GM12878 (cell line): ENCODE measurements at regions not wholly inside any gene's neighbourhood (a gene's known extent, or its start where the extent isn't known, plus 50 kb on each side); places are given as distances from the start of the nearest gene placed in this dataset.

ENCODE experiments used
- ASH2L ChIP-seq: fragments of 300-600, 200-600 bp; sonication (generic); IDR thresholded peaks from 2 replicates; pipeline ENCODE4 v1.6.1; 2017; ENCODE audit warnings: low read depth, mild to moderate bottlenecking, borderline replicate concordance
- ATF7 ChIP-seq: fragments of 450-650 bp; IDR thresholded peaks from 2 replicates; pipeline ENCODE4 v1.6.1; 2016; ENCODE audit warnings: low read depth, mild to moderate bottlenecking
- BHLHE40 ChIP-seq, 2 experiments: fragments of 450-650 bp in 1 of 2; IDR thresholded peaks; 2 replicates each; pipeline ENCODE4 v1.6.1; 2011 to 2017; ENCODE audit warnings: low read depth in 2 of 2, borderline replicate concordance in 1 of 2, improper control_type of control experiment in 1 of 2, low read length in 1 of 2, mild to moderate bottlenecking in 1 of 2
- BMI1 ChIP-seq: fragments of 450-650 bp; IDR thresholded peaks from 2 replicates; pipeline ENCODE4 v1.6.1; 2016; ENCODE audit warnings: mild to moderate bottlenecking, moderate library complexity, borderline replicate concordance
- BRCA1 ChIP-seq: IDR thresholded peaks from 2 replicates; pipeline ENCODE4 v1.6.1; 2011; ENCODE audit warnings: low read depth, low read length, improper control_type of control experiment
- CEBPB ChIP-seq, 2 experiments: fragments of 150-350 bp in 1 of 2; IDR thresholded peaks; 2 replicates each; pipeline ENCODE4 v1.6.1; 2012 to 2014; ENCODE audit warnings: low read depth in 2 of 2, low read length in 2 of 2, borderline replicate concordance in 1 of 2, inconsistent platforms in 1 of 2
- FOXM1 ChIP-seq: IDR thresholded peaks from 2 replicates; pipeline ENCODE4 v1.6.1; 2012; ENCODE audit warnings: low read depth, mild to moderate bottlenecking, inconsistent platforms, low read length, moderate library complexity
- GABPA ChIP-seq: IDR thresholded peaks from 2 replicates; pipeline ENCODE4 v1.6.1; 2014; ENCODE audit warnings: antibody characterized with exemption, low read depth, mild to moderate bottlenecking, inconsistent platforms
- HDAC2 ChIP-seq: fragments of 200-600 bp; sonication (generic); IDR thresholded peaks from 2 replicates; pipeline ENCODE4 v1.6.1; 2017
- IKZF2 ChIP-seq, 2 experiments: fragments of 450-650 bp; IDR thresholded peaks; 2 replicates each; pipeline ENCODE4 v1.6.1; 2017; ENCODE audit warnings: mild to moderate bottlenecking in 2 of 2, moderate library complexity in 2 of 2
- MEF2A ChIP-seq: IDR thresholded peaks from 2 replicates; pipeline ENCODE4 v1.6.1; 2011; ENCODE audit warnings: low read depth, mild to moderate bottlenecking, low read length, moderate library complexity; ENCODE audit not compliant: insufficient read depth
- MTA3 ChIP-seq: IDR thresholded peaks from 2 replicates; pipeline ENCODE4 v1.6.1; 2012; ENCODE audit warnings: low read length, inconsistent platforms, borderline replicate concordance
- MXI1 ChIP-seq: fragments of 150-350 bp; IDR thresholded peaks from 2 replicates; pipeline ENCODE4 v1.6.1; 2011; ENCODE audit warnings: low read depth, mild to moderate bottlenecking, inconsistent platforms, low read length, improper control_type of control experiment
- MYB ChIP-seq: fragments of 150-350 bp; IDR thresholded peaks from 2 replicates; pipeline ENCODE4 v1.6.1; 2014; ENCODE audit warnings: mild to moderate bottlenecking, low read depth, low read length, borderline replicate concordance
- NBN ChIP-seq: fragments of 450-650 bp; IDR thresholded peaks from 2 replicates; pipeline ENCODE4 v1.6.1; 2016
- NFIC ChIP-seq: IDR thresholded peaks from 2 replicates; pipeline ENCODE4 v1.6.1; 2012; ENCODE audit warnings: low read depth, mild to moderate bottlenecking, inconsistent platforms, low read length, moderate library complexity
- NR2F1 ChIP-seq: fragments of 450-650 bp; conservative IDR thresholded peaks from 2 replicates; pipeline ENCODE4 v1.6.1; 2017; ENCODE audit warnings: mild to moderate bottlenecking
- PAX8 ChIP-seq: fragments of 450-650 bp; IDR thresholded peaks from 2 replicates; pipeline ENCODE4 v1.6.1; 2017; ENCODE audit warnings: mild to moderate bottlenecking, moderate library complexity
- RB1 ChIP-seq: fragments of 450-650 bp; formaldehyde crosslinking; IDR thresholded peaks from 2 replicates; pipeline ENCODE4 v1.6.1; 2017; ENCODE audit warnings: mild to moderate bottlenecking, borderline replicate concordance
- RBBP5 ChIP-seq: fragments of 200-600 bp; sonication (generic); conservative IDR thresholded peaks from 2 replicates; pipeline ENCODE4 v1.6.1; 2016
- ZNF207 ChIP-seq: fragments of 450-650 bp; IDR thresholded peaks from 2 replicates; pipeline ENCODE4 v1.6.1; 2014; ENCODE audit warnings: antibody characterized with exemption, mild to moderate bottlenecking, borderline replicate concordance
- ZNF217 ChIP-seq: fragments of 450-650 bp; IDR thresholded peaks from 2 replicates; pipeline ENCODE4 v1.6.1; 2017; ENCODE audit warnings: antibody characterized with exemption, mild to moderate bottlenecking
- ZNF24 ChIP-seq: fragments of 450-650 bp; IDR thresholded peaks from 2 replicates; pipeline ENCODE4 v1.6.1; 2017; ENCODE audit warnings: antibody characterized with exemption, mild to moderate bottlenecking
- ZNF384 ChIP-seq: IDR thresholded peaks from 2 replicates; pipeline ENCODE4 v1.6.1; 2012; ENCODE audit warnings: low read depth, mild to moderate bottlenecking, low read length, improper control_type of control experiment, borderline replicate concordance
- TF ChIP-seq, protein P1 (sequence below): fragments of 150-350 bp; IDR thresholded peaks from 2 replicates; pipeline ENCODE4 v1.6.1; 2014; ENCODE audit warnings: mild to moderate bottlenecking, low read depth, low read length
- TF ChIP-seq, protein P2 (sequence below): IDR thresholded peaks from 2 replicates; pipeline ENCODE4 v1.6.1; 2012; ENCODE audit warnings: low read length, inconsistent platforms
- TF ChIP-seq, protein P3 (sequence below): fragments of 450-650 bp; IDR thresholded peaks from 2 replicates; pipeline ENCODE4 v1.6.1; 2016; ENCODE audit warnings: mild to moderate bottlenecking
- TF ChIP-seq, protein P4 (sequence below): IDR thresholded peaks from 2 replicates; pipeline ENCODE4 v1.6.1; 2011; ENCODE audit warnings: borderline replicate concordance, low read depth, mild to moderate bottlenecking, moderate library complexity, mixed read lengths, low read length; ENCODE audit not compliant: insufficient read depth; ENCODE audit errors: extremely low read length

DNA sequence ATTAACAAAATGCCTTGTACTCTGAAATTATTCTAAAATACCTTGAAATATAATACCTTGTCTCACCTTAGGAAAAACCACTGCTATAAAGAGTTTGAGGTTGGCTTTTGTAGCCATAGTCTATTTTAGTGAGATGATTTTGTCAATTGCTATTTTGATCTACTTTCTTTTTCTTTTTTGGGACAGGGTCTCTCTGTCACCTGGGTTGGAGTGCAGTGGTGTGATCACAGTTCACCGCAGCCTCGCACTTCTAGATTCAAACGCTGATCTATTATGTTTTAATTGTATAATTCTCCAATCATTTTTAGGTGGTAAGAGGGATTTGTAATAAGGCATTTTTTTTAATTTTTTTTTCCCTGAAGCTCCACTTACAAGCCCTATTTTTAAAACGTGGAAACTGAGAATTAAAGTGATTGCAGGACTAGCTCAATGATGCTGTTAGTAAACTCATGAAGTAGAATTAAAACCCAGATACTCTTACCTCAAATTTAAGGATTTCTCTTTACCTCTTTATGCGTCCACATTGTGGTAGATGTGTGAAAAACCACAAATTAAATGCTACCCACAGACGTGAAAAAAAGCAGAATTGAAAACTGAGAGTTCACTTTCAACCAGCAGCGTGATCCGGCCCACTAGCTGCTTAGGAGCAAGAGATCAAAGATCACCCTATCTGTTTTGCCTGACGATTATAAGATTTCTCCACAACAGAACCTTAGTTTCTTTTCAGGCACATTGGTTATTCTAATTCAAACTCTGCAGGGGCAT lies 384.2 kb downstream of the CGGBP1 start (continued):
- TF ChIP-seq ZNF24 (peak; percentile 71), NR2F1 (peak; percentile 98), FOXM1 (peak; percentile 75; the same call in 1 of the 2 replicates), BHLHE40 (IDR thresholded peaks at IDR 0.05; ENCODE audit: borderline replicate concordance in 1 of 2, low read depth in 2 of 2, low read length in 1 of 2) (peak; percentile 85 to 86), IKZF2 (IDR thresholded peaks at IDR 0.05) (peak; percentile 92 to 96), ZNF217 (peak; percentile 95), ASH2L (no peak), MTA3 (peak; percentile 44; the same call in 1 of the 2 replicates), ZNF384 (peak; percentile 69; the same call in 1 of the 2 replicates), NFIC (peak; percentile 84), BRCA1 (no peak), CEBPB (IDR thresholded peaks at IDR 0.05; ENCODE audit: borderline replicate concordance in 1 of 2, low read depth in 2 of 2, low read length in 2 of 2) (0 out of 4 replicates have a peak, but pooled peaks of 1 of the 2 experiments have one; percentile 49), PAX8 (no peak), MXI1 (no peak), GABPA (peak; percentile 35; the same call in 1 of the 2 replicates), MYB (no peak), ATF7 (peak; percentile 74), HDAC2 (no peak), BMI1 (peak; percentile 77), RBBP5 (no peak), NBN (peak; percentile 76), RB1 (no peak), ZNF207 (no peak), MEF2A (peak; percentile 31)
- TF ChIP-seq, protein P1, sequence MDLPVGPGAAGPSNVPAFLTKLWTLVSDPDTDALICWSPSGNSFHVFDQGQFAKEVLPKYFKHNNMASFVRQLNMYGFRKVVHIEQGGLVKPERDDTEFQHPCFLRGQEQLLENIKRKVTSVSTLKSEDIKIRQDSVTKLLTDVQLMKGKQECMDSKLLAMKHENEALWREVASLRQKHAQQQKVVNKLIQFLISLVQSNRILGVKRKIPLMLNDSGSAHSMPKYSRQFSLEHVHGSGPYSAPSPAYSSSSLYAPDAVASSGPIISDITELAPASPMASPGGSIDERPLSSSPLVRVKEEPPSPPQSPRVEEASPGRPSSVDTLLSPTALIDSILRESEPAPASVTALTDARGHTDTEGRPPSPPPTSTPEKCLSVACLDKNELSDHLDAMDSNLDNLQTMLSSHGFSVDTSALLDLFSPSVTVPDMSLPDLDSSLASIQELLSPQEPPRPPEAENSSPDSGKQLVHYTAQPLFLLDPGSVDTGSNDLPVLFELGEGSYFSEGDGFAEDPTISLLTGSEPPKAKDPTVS: no peak
- TF ChIP-seq, protein P2, sequence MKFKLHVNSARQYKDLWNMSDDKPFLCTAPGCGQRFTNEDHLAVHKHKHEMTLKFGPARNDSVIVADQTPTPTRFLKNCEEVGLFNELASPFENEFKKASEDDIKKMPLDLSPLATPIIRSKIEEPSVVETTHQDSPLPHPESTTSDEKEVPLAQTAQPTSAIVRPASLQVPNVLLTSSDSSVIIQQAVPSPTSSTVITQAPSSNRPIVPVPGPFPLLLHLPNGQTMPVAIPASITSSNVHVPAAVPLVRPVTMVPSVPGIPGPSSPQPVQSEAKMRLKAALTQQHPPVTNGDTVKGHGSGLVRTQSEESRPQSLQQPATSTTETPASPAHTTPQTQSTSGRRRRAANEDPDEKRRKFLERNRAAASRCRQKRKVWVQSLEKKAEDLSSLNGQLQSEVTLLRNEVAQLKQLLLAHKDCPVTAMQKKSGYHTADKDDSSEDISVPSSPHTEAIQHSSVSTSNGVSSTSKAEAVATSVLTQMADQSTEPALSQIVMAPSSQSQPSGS: peak; percentile 79
- TF ChIP-seq, protein P3, sequence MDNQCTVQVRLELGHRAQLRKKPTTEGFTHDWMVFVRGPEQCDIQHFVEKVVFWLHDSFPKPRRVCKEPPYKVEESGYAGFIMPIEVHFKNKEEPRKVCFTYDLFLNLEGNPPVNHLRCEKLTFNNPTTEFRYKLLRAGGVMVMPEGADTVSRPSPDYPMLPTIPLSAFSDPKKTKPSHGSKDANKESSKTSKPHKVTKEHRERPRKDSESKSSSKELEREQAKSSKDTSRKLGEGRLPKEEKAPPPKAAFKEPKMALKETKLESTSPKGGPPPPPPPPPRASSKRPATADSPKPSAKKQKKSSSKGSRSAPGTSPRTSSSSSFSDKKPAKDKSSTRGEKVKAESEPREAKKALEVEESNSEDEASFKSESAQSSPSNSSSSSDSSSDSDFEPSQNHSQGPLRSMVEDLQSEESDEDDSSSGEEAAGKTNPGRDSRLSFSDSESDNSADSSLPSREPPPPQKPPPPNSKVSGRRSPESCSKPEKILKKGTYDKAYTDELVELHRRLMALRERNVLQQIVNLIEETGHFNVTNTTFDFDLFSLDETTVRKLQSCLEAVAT: peak; percentile 99
- TF ChIP-seq, protein P4, sequence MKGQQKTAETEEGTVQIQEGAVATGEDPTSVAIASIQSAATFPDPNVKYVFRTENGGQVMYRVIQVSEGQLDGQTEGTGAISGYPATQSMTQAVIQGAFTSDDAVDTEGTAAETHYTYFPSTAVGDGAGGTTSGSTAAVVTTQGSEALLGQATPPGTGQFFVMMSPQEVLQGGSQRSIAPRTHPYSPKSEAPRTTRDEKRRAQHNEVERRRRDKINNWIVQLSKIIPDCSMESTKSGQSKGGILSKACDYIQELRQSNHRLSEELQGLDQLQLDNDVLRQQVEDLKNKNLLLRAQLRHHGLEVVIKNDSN: no peak
